ENCODE measurements at regions not wholly inside any gene's neighbourhood (a gene's known extent, or its start where the extent isn't known, plus 50 kb on each side); places are given as distances from the start of the nearest gene placed in this dataset.

- TF ChIP-seq EZH2 (IDR thresholded peaks at IDR 0.05; ENCODE audit: borderline replicate concordance, low read depth, low read length, severe bottlenecking) (no peak), POLR2AphosphoS5 (IDR thresholded peaks at IDR 0.05; ENCODE audit: insufficient read depth, low read depth, low read length) (no peak), CTCF (IDR thresholded peaks at IDR 0.05; ENCODE audit: extremely low read depth in 1 of 2, insufficient read depth in 1 of 2, low read depth in 1 of 2, low read length in 2 of 2) (no peak), JUN (IDR thresholded peaks at IDR 0.05; ENCODE audit: borderline replicate concordance, insufficient read depth, insufficient read length, low read depth) (no peak)
These were observed 227.0 kb upstream of the ECI2 start for GRCh38 chr6:4362326-4362725.
